Activated naive CD4-positive, alpha-beta T cell treated with Interleukin-2 at 50 U/mL for 16 hours (primary cell): ENCODE measurements at regions not wholly inside any gene's neighbourhood (a gene's known extent, or its start where the extent isn't known, plus 50 kb on each side); places are given as distances from the start of the nearest gene placed in this dataset.

Experiments
- DNase-seq: peaks from one replicate; pipeline ENCODE4 v3.0.0-alpha.2; 2020

DNA sequence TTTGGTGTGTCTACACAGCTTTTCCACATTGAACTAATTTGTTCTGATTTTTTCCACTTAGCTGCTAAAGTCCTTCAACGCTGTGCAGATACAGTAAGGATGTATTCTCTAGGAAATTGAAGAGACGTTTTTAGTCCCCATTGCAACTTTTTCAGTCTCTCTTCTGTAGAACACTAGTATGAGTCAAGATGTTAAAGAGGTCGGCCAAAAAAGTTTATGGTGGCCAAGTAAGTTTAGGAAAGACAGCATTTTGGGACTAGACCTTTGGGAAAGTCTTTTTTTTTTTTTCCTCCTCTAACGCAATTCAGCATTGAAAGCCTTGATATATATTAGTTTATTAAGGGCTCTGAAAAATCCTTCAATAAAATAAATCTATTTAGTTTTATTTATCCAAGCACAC, 243.5 kb upstream of the FBXL7 start:
- DNase-seq: no peak

DNA sequence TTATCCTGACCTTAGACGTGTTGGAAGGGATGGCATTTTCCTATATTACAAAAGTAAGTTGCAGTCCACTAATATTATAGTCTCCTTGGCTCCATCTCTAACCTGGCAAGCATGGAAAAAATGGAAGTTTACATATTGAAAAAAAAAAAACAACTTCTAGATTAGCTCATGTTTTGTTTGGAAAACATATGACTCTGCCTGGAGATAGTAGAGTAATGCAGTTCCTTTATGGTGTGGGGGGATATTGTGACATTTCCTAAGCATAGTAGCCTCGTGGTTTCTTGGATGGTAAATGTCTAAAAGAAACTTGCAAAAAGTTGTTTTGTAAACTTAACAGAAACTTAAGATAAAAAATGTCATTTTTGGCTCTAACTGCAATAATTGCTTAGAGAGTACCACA, 244.4 kb upstream of the FBXL7 start:
- DNase-seq: no peak

DNA sequence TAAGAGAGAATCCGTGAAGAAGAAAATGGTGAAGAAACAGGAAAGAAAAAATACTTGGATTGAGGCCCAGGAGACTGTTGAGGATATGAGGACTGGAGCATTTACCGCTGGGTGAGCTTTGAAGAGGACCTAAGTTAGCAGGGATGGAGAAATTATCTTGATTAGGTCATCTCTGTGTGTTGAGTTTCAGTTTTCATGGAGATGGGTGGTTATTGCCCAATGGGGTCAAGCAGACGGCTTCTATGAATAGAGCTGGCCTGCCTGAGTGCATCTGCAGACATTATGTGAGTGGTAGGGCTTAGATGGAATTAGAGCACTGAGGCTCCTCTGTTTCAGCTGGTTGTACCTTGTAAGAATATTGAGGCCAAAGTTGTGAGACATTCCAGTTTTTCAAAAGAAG, 245.4 kb upstream of the FBXL7 start:
- DNase-seq: no peak

DNA sequence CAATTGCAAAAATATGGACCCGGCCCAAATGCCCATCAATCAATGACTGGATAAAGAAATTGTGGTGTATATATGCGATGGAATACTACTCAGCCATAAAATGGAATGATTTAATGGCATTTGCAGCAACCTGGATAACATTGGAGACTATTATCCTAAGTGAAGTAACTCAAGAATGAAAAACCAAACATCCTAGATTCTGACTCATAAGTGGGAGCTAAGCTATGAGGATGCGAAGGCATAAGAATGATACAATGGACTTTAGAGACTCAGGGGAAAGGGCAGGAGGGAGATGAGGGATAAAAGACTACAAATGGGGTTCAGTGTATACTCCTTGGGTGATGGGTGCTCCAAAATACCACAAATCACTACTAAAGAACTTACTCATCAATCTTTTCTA, 247.6 kb upstream of the FBXL7 start:
- no peak for DNase-seq

DNA sequence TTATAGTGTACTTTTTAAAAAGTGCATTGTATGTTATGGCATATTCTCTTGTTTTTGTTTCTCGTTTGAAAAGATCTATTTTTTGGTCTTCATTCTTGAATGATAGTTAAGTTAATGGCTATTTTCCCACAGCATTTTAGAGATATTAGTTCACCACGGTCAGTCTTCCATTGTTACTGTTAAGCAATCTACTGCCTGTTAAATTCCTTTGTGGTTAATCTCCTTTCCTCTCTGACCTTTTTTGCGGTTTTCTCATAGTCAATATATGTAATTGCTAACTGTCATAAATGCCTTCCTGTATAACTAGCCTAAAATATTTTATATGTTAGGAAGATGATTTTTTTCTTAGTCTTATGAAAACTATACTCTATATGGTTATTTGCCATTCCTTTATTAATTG, 250.8 kb upstream of the FBXL7 start:
- DNase-seq: no peak

DNA sequence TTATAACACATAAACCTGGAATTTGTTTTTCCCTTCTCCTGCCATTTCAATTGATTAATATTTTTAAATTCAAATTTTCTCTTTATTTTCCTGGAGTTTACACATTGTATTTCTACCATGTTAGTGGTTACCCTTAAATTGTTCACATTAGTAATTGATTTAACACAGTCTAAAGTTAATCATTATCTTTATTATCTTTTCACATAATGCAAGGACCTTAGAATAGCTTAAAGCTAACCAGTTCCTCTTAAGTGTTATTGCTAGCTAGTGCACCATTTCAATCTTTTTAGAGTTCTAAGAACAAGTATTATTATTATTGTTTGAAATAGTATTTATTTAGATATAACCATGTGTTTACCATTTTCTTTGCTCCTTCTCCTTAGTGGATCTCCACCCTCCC, 251.2 kb upstream of the FBXL7 start:
- DNase-seq: no peak

DNA sequence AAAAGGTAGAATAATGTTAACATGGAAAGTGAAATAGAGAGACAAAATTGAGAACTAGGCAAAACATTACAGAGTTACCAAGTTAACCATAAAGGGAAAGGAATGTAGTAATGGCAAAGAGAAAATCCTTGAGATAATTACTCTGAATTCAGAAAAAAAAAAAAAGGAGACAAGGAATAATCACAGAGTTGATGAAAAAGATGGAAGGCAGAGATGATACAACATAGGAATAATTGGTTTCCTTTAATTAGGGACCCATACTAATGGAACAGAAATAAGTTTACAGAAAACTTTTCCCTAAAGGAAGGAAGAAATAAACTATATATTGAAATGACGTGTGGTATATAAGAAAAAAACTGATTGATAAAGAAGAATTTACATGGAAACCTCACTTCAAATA, 254.1 kb upstream of the FBXL7 start:
- DNase-seq: no peak

DNA sequence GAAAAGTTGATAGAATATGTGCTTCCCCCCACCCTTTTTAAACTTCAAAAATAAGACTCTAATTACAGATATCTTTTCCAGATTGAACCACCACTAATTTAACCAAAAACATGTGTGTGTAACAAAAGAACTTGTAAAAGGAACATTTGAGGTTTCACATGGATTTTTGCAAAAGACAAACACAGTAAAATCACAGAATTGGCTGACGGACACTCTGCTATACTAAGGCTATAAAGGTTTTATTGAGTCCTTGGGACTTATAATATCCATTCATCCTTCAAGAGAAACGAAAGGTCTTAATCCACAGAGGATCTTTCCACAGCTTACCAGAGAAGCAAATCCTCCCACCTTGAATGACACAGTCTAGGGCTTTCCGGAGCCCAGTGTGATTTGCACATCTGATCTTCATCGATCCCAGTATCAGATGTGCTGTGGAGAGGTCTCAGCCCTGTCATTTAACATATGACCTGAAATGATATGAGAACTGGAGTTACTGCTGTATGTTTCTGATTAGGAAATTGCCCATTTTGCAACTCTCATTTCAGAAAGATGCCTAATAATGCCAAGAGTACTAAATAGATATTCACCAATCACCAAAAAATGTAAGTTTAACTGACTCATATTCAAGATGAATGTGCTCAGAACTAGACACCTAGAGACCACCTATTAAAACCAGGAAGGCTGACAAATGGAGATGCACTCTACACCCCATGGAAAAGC, 256.5 kb upstream of the FBXL7 start:
- DNase-seq: no peak

DNA sequence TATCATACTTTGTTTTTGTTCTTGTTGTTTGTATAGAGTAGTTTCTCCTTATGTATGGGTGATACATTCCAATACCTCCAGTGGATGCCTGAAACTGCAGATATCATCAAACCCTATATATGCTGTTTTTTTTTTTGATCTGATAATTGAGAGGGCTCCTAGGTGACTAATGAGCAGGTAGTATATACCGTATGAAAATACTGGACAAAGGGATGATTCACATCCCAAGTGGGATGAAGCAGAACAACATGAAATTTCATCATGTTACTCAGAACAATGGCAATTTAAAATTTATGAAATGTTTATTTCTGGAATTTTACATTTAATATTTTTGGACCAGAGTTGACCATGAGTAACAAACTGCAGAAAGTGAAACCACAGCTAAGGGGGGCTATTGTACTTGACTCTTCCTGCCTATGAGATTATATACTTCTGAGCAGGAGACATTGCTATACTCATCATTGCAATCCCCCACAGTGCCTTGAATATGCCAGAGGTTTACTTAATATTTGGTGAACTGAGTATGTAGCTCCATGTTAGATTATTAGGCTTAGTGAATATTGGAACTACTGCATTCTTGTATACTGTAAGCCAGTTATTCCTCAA, 258.7 kb upstream of the FBXL7 start:
- DNase-seq: no peak

DNA sequence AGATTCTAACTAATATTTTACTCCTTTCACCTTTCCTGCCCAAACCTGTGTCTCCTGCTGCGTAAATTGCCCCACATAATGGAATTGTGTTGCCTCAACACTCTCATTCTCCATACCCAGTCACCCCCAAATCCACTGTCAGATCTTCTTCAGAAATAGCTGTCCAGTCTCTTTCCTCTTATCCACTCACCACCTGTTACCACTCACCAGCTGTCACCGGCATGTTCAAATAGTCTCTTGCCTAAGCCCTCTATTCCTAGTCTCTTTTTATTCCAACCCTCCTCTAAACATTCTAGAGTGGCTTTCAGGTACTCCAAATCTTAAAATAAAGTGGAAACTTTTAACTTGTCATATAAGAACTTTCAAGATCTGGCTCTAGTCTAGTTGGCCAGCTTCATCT, 262.0 kb upstream of the FBXL7 start:
- no peak for DNase-seq

DNA sequence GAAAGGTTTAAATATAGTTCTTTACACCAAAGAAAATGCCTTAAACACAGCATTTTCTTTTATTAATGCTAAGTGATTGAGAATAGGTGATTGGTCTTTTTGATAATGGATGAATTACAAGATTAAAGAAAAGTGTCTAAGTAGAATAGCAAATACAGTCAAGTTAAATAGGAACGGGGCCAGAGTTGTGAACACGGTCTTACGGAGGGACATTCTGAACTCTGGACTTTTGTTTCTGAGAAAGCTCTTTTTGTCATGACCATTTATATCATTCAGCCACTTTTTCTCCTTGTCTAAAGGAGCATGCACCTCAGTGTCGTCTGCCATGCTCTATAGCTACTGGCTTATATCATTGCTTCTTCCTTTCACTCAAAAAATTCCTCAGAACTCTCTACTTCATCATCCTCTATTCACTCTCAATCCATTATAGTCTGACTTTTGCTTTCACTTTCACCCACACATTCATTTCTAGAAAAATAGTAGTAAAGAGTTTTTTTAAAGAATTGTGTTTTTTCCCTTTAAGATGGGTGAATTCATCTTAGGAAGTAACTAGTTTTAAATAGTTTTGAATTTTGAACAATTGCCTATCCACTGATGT, 263.0 kb upstream of the FBXL7 start:
- DNase-seq: no peak

DNA sequence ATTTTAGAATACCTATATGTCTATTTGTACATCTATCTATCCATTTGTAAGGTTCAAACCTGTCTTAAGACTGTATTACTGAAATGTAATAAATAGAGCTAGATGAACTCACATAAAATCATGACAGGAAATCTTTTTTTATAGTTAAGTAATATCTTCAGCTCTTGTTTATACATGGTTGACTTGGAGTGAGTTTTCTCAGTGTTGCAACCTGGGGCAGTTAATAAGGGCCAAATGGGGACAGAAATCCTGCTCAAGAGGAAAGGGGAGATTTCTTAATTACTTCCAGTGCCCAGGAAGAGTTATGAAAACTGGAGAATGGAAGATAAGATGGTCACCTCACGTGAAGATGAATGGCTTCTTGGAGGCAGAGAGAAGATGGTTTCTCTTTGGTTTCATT, 265.1 kb upstream of the FBXL7 start:
- DNase-seq: no peak

DNA sequence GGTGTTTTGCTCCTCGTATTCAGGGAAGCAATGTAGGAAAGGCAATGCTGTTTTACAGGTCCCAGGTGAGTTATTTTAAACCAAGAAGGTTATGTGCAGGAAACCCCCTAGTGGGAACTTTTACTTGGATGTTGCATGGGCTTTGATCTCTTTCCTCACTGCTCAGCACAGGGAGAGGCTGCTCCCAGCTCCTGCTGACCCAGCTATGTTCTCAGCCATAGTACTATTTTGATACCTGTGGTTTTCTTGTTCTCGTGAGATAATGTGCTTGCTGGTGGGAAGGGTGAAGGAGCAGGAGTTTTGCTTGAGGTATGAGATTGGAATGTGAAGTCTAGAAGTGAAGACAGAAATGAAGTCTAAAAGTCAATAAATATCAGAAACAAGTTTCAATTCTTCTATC, 265.6 kb upstream of the FBXL7 start:
- no peak for DNase-seq

DNA sequence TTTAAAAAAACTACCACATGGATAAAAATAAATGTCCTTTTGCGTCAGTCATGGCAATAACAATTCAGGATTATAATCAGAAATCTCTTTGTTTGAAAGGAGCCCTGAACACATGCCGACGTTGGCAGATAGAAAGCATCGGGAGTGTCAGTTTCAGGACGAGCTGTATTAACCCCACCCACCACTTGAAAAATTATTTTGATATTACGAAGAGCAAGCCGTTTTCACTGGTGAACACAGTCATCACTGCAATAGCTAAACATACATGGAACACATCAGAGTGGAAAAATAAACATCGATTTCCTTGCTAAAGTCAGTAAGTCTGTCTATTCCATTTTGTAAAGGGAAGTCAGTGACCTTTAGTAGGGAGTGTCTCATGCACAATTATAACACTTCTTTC, 266.4 kb upstream of the FBXL7 start:
- DNase-seq: no peak

DNA sequence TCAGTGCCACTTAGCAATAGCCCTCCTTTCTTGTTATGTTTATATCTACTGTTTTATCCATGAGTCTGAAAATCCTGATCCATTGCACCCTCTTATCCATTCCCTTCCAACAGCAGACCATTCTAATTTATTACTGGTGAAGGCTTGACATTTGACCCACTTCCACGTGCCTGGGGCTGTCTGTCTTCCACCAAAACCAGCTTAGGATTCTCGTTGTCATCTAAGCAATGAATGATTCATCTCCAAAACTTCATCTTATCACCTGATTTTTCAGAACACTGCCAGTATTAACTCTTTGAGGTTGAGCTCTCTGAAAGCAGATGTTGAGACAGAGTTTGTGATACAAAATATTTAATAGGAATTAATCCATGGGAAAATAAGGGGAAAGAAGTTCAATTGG, 277.8 kb upstream of the FBXL7 start:
- DNase-seq: no peak

DNA sequence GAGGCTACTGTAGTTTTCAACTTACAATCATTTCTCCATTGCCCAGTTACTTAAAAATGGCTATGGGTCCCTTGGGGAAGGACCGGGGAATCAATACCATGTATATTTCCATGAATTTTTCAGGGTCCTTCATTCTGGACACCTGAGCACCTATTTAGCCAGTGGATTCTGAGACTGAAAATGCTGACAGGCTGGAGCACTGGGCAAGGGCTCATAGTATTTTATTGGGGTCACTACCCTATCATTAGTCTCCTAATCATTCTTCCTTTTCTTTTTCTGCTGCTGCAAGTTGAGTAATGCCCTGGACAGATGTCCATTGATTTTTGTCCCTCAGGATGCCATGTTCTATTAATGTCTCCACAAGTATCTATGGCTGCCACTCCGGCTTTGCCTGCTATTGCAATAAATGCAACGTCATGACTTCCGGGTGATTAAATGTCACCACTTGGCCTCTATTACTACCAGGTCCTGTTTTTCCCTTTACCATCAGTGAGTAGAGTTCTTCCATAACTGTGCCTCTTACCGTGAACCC, 279.3 kb upstream of the FBXL7 start:
- no peak for DNase-seq

DNA sequence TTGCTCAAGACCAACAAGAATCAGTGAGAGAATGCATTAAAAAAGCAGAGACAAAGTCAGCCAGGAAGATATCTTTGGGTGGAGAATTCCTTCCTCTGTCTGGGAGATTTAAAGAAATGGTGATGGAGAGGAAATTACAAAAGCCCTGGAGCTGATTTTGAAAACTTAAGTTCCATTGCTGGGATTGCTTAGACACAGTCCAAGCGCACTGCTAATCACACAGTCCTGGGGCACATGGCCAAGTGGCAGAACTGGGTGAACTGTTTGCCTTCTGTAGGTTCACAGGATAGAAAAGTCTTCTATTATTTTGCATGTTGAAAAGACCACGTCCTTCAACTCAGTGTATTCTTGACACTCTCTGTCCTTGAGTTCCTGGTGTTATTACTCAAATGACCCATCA, 284.9 kb upstream of the FBXL7 start:
- DNase-seq: no peak

DNA sequence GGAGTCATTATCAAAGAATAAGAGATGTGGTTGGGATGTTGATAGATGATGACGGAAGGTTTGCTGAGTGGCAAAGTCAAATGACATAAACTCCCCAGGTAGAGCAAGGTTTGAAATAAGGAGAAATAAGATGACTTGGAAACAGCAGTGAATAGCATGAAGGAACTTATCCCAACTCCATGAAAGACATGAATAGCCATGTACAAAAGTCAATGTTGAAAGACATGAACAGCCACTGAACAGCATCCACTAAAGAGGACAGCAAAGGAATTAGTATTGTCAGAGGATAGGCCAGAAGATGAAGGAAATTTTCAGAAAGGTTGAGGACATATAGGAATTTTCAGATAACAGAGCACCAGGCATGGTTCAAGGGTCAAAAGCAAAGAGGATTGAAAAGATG, 286.0 kb upstream of the FBXL7 start:
- DNase-seq: no peak

DNA sequence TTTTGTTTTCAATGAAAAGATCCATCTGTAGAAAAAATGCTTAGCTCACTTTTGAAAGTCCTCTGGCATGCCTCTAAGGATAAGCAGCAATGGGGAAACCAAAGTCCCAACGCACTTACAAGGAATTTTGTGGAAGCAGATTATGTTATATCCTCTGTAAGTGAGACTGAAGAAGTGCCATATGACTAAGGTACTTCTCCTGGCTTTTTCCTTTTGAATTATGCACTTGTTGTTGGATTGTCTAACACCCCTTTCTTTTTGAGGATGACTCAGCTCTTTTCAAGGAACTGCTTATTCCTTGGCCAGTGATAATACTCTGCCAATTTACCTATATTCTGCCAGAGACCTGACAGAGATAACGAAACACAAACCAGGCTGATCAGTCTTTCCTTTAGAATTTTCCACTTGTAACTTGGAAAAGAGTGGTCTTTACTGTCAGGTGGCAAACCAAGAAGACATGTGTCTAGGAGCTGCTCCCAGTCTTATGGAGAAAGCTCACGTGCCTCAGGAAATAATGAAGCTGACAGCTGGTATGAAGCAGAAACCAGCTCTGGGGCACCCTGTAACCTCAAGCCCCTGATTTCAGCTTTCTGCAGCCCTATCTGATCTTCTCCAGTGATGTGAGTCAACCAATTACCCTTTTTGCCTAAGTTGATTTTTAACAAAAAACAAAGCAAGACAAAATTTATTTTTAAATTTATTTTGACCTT, 290.8 kb upstream of the FBXL7 start:
- DNase-seq: no peak

DNA sequence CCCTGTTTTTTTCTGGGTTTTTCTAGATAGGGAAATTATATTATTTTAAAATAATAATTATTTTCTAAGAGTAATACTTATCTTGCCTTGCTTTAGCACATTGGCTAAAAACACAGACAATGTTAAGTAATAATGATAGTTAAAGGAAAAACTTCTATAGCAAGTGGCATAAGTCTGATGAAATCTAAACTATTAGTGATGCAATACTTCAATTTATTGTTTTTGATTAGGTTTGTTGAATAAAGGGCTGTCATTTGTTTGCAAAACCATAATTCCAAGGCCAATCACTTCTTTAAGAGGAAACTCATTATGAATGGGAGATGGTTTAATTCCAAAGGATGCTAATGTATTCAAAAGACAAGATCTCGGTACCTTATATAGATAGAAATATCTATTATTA, 293.8 kb upstream of the FBXL7 start:
- DNase-seq: no peak

DNA sequence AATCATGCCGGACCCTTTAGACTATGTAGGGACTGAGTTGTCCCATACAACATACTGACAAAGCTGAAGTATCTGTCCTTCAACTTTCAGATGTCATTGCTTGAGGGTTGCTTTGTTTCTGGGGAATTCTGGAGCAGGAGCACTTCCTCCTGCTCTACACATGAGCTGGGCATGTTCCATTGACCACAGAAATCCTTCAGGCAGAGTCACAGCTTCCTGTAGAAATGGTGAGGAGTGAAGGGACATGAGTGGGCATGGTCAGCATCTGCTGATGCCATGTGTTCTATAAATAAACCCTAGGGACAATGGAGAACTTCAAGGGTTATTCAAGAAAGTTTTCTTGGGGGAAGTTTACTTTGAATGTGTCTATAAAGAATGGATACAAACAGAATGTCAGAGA, 296.6 kb upstream of the FBXL7 start:
- DNase-seq: no peak

DNA sequence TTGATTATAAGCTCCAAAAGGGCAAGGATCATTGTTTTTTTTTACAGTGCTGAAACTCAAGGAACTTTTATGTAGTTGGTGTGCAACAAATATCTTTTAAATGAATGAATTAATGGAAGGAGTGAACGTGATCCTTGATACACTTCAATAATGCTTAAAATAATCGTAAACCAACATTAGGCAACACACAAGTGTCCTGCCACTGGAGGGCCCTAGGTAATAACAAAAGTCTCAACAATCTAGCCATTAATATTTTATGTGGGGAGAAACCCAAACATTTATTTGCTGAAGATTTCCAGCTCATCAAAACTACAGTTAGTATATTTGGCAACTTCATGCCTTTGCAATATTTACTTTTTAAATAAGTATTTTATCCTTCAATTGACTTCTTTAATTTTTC, 309.0 kb upstream of the FBXL7 start:
- no peak for DNase-seq

DNA sequence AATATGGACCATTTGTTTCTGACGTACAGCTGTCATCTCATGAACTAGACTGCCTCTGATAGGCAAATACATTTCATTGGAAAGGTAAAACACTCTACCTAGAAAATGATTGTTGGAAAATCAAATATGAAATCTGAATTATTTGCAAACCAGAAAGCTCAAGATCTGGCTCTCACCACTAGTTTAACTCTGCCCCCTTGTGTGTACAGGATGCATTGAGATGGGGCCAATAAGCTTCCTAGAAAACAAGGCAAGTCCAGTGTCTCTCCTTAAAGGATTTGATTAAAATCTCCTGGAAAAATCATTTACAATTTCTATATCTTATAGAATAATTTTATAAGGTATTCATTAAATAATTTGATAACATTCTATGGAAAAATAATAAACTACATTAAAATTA, 311.9 kb upstream of the ANKH start:
- DNase-seq: no peak

DNA sequence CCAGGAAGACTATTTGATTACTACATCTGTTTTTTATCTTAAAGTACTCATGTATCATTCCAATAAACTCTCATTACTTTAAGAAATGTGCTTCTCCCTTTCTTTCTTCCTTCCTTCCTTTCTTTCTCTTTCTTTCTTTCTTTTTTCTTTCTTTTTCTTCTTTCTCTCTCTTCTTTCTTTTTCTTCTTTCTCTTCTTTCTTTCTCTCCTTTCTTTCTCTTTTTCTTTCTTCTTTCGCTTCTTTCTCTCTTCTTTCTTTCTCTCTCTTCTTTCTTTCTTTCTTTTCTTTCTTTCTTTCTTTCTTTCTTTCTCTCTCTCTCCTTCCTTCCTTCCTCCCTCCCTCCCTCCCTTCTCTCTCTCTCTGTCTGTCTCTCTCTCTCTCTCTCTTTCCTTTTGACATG, 298.6 kb upstream of the ANKH start:
- DNase-seq: no peak
